SK-MEL-5 (cell line): ENCODE measurements at regions not wholly inside any gene's neighbourhood (a gene's known extent, or its start where the extent isn't known, plus 50 kb on each side); places are given as distances from the start of the nearest gene placed in this dataset.

Experiments
- small RNA-seq, 2 experiments: library from RNA; depleted of rRNA; stranded (forward); fragments of <200 nt; gene quantifications; one replicate each; pipeline ENCODE3, GENCODE V24; 2014

Small RNA genes in the stretch of these regions (small RNA-seq; reads per million reads assigned to genes)
- 0 reads per million in 2 experiments for gene RF00019
- 0 reads per million in 2 experiments for gene RNU6-40P
